HG03097 (cell line): ENCODE measurements at regions not wholly inside any gene's neighbourhood (a gene's known extent, or its start where the extent isn't known, plus 50 kb on each side); places are given as distances from the start of the nearest gene placed in this dataset.
"Not testable (repeated sequence)": the region's sequence is repeated elsewhere in the genome, so short reads cannot be mapped to it uniquely, and the experiment has no call there.

Source experiments
- ATAC-seq: cut with Tn5 transposase; IDR thresholded peaks from one replicate; pipeline ENCODE4 v1.9.1; 2021; ENCODE audit not compliant: unreplicated experiment, low FRiP score

DNA sequence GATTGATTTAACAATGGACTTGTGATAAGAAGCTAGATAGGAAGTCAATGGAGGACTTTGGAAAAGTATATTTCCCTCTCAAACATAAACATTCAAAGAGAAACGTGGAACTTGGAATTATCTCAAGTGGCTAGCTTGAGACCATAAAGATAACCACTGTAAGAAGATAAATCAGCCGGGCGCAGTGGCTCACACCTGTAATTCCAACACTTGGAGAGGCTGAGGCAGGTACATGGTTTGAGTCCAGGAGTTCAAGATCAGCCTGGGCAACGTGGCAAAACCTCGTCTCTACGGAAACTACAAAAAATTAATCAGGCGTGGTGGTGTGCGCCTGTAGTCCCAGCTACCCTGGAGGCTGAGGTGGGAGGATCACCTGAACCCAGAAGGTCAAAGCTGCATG, 405.9 kb upstream of the ACVR2A start:
- ATAC-seq, result no peak

DNA sequence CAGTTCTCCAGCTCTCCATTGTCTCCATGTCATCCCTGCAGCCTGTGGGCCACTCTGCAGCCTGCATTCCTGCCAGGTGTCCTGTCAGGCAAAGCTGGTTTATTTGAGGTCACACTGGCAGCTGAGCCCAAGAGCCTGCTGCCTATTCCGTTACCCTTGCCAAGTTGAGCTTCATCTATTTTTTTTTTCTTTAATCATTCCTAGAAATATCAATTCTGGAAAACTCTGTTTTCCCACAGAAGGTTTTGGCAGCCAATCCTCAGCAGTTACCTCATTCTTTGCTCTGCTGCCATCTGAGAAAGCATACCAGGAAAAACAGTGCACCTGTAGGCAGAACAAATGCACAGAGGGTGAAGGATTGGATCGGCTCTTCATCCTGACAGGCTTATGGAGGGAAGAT, 411.0 kb upstream of the ACVR2A start:
- no peak for ATAC-seq

DNA sequence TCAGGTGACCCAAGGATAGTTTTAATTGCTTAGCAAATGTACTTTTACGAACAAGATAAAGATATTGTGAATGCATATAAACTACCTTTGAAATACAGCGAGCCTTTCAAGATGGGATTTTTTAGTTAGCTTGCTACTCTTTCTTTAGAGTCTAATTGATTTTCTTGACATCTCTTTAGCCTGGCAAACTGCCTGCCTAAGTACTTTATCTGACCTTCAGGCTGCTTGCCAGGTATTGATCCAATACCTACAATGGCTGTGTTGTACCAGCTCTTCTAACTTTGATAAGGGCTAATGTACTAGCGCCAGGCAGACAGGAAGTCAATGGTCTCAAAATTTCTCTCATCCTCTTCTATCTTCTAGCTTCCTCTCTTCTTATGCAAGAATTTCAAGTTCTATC, 414.4 kb upstream of the ACVR2A start:
- no peak for ATAC-seq

DNA sequence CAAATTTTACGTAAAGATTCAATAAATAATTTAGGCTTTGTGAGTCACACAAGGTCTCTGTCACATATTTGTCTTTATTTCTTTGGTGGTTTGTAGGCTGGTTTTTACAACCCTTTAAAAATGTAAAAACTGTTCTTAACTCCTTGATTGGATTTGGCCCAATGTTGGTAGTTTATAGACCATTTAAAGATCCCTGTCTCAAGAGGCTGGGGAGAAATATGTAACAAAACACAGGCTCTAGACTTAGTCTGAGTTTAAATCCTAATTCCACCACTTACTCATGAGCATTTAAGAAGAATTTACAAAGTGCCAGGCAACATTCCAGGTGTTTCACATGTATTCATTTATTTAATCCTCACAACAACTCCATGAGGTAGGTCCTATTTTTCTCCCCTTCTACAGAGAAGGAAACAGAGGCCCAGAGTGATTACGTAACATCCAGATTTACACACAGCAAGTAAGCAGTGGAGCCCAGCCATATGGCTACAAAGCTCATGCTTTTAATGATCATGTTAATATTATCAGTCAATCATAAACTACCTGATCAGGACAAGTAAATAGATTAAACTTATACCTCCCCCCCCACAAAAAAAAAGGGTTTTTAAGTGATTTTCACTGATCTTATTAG, 416.6 kb upstream of the ACVR2A start:
- no peak for ATAC-seq

DNA sequence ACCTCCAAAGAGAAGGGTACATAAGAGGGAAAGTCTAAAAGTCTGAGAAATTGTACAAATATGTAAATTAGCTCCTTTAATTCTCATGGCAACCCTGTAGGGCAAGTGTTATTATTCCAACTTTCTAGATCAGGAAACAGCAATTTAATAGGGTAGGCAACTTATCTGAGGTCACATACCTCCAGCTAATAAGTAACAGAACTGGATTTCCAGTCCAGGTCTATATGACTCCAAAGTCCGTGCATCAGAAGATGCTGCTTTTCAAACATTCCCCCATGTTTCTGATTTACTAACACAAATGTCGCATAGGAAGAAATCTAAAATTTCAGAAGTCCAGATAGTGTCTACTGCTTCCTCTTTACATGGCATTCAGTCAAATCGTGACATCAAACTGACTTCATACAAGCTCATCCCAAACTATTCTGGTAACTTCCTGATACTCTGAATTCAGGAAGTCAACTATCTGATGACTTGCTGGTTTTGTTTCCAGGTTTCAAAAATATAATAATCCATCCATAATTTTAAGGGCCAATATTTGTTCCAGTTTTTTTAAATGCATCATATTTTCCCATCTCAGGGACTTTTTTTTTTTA, 419.3 kb upstream of the ACVR2A start:
- no peak for ATAC-seq

DNA sequence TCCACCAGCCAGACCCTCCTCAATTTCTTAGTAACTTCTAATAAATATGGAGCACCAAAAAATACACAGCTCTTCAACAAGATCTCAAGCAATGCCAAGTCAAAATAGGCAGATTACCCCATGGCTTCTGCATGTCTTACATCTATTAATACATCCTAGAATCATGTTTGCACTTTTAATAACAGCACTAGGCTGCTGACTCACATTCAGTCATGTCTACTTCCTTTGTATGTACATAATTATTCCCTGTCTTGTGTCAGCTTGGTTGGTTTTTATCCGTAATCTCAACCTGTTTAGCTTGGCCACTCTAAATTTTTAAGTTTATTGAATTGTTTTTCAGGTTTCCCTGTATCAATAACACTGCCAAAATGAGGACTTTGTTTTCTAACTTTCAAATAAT, 420.1 kb upstream of the ACVR2A start:
- ATAC-seq, result no peak

DNA sequence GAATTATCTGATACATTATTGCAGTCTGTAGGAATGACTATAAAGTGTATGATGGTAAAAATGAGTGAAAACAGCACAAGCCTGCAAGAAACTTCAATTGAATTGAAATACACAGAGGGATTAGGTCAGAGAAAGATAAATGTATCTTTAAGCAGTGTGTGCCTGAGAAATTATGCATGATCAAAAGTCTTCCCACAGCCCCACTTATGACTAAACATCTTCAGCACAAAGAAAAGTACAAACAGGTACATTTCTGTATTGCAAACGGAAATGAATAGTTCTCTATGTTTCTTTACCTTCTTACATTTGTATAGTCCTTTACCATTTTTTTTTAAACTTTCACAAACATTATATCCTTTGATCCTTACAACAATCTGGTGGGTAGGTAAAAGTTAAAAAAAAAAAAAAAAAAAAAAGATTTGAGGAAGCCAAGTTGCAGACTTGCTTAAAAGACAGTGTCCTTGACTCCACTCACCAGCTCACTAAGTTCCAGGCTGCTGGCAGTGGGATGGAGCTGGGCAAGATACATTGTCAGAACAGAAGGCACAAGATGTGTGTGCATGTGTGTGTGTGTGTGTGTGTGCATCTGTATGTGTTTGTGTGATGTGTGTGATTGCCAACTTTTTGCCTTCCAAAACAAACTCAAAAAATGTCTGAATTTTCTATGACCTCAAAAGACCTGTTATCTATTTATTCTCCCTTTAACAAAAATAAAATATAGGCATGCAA, 423.7 kb upstream of the ACVR2A start:
- ATAC-seq, result no peak

DNA sequence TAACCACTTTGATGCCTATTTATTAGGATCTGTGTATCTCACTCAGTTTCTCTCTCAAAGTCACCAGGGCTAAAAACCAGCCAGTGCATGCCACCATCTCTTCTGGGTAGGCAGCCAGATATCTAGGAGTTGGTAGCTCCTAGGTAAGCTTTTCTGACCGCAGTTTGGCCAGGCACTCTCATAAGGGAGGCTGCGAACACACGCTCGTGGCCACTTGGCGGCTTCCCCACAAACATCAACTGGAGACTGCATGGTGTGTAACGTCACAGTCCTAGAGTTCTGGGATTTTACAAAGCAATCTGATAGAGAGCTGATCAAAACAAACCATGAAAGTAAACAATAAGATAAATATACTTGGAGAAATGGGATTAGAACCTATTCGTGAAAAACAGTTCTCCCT, 424.3 kb upstream of the ACVR2A start:
- ATAC-seq, result no peak

DNA sequence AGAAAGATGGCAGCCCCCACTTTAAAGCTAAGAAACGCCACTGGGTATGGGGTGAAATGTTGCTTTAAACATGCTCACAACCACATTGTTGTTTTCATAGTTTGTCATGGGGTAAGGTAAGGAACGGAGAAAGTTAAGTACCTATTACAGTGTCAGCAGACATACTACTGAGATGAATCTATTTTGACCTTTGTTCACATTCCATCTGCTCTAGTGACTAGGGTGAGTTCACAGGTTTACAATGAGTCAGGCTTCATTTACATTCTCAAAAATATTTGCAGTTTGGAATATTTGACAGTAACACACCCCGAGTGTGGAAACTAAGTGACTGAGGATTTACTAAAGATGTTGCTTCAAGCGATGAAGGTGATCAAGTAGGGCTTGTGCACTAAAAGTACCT, 428.7 kb upstream of the ACVR2A start:
- ATAC-seq, result no peak

DNA sequence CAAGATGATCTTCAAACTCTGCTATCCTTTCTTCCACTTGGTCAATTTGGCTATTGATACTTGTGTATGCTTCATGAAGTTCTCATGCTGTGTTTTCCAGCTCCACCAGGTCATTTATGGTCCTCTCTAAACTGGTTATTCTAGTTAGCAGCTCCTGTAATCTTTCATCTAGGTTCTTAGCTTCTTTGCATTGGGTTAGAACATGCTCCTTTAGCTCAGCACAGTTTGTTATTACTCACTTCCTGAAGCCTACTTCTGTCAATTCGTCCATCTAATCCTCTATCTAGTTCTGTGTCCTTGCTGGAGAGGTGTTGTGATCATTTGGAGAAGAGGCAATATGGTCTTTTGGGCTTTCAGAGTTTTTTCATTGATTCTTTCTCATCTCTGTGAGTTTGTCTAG, 430.2 kb upstream of the ACVR2A start:
- not testable (repeated sequence) for ATAC-seq

DNA sequence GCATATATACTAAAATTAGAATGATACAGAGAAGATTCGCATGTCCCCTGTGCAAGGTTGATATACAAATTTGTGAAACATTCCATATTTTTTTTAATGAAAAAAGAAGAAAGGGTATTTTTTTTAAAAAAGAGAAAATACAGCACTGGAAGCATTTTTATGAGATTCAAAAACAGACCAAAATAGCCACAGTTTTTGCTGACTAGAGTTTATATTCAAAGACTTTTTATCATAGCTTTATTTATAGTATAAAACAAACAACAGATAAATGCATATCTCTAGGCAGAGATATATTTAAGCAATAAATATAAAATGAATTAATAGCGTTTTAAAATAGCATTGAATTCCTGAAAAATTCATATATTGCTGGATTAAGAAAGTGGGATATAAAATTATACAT, 436.5 kb upstream of the ACVR2A start:
- ATAC-seq, result no peak

DNA sequence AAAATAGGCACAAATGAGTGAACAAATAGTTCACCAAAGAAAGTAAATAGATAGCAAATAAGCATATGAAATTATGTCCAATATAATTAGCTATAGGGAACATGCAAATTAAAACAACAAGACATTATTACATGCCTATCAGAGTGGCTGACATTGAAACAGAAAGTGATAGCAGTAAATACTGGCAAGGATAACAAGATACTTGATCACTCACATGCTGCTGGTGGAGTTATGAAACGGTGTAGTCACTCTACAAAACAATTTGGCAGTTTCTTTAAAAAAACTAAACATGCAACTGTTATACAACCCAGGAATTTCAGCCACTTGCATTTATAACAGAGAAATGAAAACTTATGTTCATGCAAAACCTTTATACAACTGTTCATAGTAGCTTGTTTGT, 439.2 kb upstream of the ACVR2A start:
- ATAC-seq, result no peak

DNA sequence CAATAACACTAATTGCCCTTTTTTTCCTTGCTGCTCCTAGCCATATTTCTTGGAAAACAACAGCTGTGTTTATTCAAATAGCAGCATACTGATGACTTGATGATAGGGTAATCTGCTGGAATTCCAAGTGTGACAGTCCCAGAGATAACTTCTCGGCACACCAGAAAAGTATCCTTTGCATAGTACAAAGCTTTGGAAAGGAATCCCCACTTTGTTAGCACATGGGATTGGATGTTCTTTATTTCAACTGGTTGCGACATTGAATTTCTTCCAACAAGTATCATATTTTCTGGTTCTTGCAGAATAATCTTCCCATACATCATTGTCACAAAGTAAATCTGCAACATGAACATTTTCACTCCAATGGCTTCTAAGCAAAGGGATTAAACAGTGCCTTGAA, 445.8 kb upstream of the ACVR2A start:
- ATAC-seq, result no peak

DNA sequence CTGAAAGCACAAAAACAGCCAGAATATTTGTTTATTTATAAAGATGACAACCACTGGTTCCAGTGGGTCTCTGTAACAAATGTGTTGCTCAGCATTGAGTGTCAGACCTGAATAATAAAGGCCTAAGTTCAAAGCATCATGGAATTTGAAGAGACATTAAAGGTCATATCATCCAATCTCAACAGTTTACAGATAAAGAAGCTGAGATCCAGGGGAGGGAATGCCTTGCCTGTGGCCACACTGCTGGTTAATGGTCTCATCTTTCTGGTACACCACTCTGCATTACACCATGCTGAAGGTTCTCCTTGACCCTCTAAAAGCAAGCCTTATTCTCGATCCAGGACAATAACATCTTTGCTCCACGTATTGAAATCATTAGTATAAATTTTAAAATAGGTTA, 446.5 kb upstream of the ACVR2A start:
- ATAC-seq, result no peak

DNA sequence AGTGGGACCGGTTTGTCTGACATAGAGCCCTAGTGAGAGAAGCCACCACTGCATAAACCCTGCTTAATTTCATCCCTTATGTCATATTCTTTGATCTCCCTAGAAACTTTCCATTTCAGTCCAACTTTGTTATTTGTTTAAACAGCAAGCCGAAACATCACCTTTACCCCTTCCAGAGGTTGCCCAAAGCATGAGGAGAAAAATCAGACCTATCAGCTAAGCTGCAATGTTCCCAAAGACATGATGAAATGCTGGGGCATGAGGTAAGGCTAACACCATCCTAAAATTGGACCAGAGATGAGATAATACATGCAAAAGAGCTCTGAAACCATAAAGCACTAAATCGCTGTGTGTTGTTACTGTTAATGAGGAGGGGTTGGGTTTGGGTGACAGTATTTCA, 447.9 kb upstream of the ACVR2A start:
- ATAC-seq, result no peak

DNA sequence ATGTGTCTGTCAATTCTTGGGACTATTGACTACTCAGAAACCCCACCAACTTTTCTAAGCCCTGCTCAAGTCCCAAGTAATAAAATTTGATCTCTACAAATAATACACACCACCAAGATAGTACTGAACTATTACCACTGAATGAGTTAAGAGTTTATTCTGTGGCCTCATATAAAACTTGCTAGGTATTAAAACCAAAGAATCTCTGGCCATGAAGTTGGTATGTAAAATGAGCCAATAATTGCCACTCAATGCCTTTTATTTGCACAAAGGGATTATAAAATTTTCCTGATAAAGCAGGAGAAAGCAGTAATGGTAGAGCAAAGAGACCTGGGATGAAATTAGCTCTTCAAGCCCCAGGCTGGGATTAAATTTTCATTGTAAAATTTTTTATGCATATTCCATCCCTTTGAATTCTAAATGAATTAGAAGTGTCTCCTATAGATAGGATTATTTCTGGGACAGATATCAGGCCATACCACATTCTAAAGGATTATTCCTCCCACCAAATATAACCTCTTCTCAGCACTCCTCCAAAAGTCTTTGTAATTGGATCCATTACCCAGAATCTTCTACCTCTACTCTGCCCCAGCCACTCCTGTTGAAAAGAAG, 450.5 kb upstream of the ACVR2A start:
- ATAC-seq, result no peak

DNA sequence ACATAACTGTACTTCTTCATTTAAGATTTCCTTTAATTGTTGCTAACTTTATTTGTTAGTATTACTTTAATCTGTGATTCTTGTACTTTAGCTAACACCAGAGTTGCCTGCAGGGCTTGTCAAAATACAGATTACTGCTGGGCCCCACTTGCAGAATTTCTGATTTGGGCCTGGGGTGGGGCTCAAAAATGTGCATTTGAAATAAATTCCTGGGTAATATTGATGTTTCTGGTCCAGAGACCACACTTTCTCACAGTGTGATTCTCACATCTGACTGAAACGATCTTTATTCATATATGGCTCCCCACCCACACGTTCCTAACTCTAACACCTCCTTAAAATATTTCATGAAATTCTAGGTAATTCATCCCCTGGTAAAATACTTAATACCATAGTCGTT, 452.6 kb upstream of the ACVR2A start:
- ATAC-seq, result no peak

DNA sequence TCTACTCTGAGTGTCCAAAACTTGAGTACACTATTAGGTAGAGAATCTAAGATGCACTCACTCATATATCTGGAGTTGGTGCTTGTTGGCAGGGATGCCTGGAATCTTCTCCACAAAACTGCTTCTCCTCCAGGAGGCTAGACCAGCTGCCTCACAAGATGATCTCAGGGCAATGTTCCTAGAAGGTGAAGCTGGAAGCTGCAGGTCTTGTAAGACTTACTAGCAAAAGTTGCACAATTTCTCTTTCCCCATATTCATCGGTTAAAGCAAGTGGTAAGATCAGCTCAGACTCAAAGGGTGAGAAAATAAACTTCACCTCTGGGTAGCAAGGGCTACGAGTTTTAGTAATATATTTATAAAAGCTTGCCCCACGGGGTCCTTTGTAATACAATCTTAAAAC, 454.4 kb upstream of the ACVR2A start:
- ATAC-seq, result no peak

DNA sequence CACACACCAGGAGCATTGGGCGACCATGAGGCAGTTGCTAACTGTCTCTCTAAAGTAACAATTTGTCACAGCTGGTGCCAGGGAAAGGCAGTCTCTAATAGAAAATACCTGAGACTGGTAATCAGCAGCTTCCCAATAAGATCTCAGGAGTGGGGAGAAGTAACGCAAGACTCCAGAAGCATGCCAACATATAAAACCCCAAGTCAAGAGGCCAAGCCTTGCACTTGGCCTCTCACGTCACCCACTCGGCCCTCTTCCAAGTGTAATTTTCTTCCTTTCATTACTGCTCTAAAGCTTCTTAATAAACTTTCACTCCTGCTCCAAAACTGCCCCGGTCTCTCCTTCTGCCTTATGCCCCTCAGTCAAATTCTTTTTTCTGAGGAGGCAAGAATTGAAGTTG, 455.6 kb upstream of the ACVR2A start:
- no peak for ATAC-seq

DNA sequence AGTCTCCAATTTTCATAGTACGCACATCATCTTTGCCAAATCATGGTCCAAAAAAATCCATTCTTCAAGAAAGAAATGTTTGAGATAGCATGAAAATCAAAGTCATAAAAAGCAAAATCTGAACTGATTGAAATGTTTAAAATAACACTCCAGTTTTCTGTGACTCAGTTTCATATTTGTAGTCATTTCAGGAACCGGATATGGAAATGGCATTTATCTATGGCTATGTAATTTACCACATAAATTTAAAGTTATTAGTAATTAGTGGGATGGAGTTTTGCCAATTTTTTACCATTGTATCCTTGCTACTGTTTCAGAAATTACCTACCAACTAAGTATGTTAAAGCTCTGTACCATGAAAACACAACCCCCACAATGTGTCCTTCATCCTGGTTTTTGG, 456.6 kb upstream of the ACVR2A start:
- no peak for ATAC-seq

DNA sequence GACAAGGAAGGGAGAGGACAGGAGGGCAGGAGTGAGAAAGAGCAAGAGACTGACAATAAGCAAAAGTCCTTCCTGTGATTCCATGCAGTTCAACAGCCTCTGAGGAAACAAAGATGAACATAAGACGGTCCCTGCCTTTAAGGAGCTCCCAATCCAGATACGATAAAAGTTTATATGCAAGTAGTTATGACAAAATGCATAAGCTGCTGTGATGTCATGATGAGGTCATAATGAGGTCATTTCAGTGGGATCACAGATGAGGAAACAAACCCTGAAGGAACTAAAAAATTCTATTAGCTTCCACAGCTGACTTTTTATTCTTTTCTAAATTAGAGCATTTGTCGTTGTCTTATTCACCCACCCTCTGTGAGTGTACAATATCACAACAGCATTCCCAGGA, 458.5 kb upstream of the ACVR2A start:
- no peak for ATAC-seq

DNA sequence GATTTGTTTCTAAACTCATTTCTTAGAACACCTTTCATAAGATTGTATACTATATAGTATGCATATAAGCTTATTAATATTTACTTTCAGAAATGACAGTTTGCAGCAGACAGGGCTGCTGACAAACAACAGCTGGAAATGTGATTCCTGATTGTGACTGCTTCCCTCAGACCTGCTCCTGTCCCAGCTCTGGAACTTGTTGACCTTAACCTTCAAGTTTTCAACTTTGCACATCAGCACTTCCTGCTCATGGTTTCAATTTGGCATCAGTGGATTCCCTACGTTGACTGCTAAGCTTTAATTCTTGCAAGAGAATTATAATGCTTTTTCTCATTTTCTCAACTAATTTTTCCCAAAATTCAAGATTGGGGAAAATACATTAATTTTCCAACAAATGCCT, 459.2 kb upstream of the ACVR2A start:
- no peak for ATAC-seq
